Fibroblast of gingiva (primary cell): ENCODE measurements at regions not wholly inside any gene's neighbourhood (a gene's known extent, or its start where the extent isn't known, plus 50 kb on each side); places are given as distances from the start of the nearest gene placed in this dataset.

Source experiments
- DNase-seq: peaks from one replicate; pipeline ENCODE4 v3.0.0-alpha.2; 2011; ENCODE audit warnings: low read depth

- no peak for DNase-seq
Measured at GRCh38 chr2:23083966-23084365, 301.0 kb upstream of the KLHL29 start.

- no peak for DNase-seq
Measured at GRCh38 chr2:23091019-23091418, 294.0 kb upstream of the KLHL29 start.

GRCh38 chr2:23091900-23092299 lies 293.1 kb upstream of the KLHL29 start:
- DNase-seq = no peak

DNA sequence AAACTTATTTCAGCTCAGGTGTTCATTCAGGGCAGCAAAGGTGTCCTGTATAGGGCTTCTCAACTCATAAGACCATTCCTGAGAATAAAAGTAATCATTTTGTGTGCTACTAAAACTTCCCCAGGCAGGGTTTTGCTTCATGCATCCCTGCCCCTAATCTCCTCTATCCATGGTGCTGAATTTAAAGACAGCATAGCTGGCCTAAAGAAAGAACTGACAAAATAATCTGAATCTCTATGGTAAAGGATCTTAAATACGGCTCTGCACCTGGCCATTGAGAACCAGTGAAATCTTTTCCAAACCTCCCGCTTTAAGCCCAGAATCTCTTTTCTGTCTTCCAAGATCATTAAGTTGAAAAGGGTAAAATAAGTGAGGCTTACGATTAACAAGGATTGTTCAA lies 292.1 kb upstream of the KLHL29 start:
- no peak for DNase-seq

DNA sequence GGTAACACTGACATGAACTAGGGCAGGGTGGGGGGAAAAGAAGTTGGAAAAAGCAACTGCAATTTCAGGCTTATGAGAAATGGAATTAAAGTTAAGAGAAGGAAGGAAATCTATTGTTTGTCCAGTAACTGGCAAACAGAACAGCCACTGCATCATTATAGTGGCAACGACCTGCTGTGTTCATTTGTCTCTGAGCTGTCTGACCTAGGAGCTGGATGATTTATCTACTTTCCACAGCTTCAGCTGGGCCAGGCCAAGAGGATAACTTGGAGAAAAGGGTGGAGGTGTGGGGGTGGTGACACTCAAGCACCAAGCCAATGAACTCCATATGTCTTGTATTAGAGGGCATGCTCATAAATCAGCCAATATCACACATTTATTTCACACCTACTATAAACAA lies 291.5 kb upstream of the KLHL29 start:
- DNase-seq = no peak

DNA sequence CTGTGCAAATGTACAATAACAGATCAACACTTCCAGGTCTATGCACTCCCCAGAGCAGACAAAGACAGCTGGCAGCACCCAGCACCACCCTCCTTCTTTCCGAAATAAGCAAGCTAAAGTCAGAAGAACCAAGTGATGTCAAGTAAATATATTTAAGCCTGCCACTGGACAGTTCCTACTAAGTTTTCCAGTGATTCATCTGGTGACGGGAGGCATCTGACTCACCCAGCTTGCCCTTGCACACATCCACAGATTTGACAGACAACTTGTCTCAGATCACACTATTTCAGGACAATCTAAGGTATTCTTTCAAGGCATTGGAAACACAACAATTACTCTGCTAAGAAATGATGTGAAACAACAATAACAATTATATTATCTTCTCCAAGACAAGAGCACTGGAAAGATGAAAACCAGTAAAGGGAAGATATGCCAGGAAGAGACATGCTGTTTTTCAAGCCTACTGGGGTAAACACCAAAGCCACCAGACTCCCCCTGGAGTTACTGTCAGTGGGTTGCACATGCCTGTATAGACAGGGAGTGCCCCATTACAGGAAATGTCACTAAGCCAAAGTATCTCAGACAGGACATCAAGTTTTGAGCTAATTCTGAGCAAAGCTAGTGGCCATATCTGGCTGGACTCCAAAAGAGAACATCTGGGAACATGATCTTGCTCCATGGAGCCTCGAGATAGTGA lies 287.9 kb upstream of the KLHL29 start:
- no peak for DNase-seq

GRCh38 chr2:23100406-23100805 lies 284.6 kb upstream of the KLHL29 start:
- no peak for DNase-seq

GRCh38 chr2:23106242-23106785 lies 278.7 kb upstream of the KLHL29 start:
- DNase-seq = no peak

DNA sequence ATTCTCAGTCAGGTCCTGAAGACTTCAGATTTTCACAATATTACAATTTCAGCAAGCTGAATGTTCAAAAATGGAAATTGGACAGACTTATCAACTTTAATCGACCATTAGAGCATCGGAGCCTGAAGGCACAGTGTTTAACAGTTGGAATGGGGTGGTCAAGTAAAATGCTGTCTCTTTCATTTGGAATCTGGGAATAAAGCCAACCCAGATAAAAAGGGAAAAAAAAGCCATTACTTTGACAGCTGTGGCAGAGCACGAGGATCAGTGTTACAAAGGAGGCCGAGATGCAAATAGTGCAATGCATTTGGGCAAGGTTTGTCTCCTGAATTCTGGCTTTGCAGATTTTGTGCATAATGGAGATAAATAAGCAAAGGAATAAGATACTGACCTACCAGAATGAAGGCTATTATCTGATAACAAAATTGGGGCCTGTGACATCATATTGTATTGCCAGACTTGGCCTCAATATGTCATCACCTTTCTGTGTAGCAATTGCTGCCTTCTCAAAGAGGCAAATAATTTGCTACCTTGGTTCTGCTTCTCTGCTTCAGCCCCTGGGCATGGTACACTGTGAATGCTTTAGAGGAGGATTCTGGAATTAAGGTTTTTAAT lies 277.5 kb upstream of the KLHL29 start:
- no peak for DNase-seq

DNA sequence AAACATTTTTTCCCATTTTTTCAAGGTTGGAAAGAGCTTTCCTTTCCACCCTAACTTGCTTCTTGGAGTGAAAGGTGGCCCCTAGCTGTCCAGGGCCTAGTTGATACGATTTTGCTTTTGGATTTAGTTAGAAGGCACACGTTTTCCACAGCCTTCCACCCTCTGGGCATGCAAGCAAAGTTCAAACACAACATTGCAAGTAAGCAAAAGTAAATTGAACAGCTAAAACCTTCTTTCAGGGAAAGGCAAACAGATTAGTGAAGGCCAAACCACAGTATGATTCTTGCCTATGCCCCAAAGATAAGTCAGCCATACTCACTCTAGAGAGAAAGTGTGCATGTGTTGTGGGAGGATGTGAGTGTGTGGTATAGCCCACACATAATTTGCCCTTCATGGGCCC lies 273.7 kb upstream of the KLHL29 start:
- DNase-seq = no peak

- no peak for DNase-seq
Measured at GRCh38 chr2:23112517-23112916, 272.5 kb upstream of the KLHL29 start.

DNA sequence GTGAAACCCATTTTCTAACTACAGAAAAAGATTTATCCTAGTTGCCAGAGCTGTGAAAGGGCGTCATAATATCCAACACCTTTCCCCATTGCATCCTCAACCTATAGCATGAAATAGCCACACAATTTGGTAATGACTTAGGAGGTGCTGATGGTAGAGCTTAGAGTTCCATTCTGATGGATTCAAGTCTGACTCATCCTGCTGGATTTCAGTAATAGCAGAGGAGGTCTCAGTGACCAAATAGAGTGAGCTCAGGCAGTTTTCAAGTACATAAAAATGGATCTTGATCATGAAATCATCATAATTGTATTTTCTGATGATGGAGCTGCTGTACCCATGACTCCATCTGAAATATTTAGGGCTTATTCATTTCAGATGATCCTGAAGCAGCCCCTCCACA lies 270.7 kb upstream of the KLHL29 start:
- DNase-seq = no peak

DNA sequence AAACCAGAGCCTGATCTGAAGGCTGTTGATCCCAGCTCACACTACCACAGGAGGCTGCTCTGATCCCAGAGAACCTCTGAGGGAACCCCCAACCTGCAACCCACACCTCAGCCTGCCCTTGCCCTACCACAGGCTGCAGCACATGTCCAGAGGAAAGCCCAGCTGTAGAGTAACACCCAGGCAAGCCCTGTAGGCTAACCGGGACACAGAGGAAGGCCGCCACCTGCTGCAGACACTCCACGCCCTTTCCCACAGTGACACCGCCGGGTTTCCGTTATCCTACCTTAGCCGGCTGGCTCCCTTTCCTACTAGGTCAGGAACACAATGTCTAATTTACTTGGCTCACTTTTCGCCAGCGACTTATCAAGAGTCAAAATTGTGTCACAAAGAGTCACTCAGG lies 266.7 kb upstream of the KLHL29 start:
- no peak for DNase-seq

GRCh38 chr2:23118894-23119293 lies 266.1 kb upstream of the KLHL29 start:
- no peak for DNase-seq

GRCh38 chr2:23120161-23120560 lies 264.8 kb upstream of the KLHL29 start:
- DNase-seq = no peak

DNA sequence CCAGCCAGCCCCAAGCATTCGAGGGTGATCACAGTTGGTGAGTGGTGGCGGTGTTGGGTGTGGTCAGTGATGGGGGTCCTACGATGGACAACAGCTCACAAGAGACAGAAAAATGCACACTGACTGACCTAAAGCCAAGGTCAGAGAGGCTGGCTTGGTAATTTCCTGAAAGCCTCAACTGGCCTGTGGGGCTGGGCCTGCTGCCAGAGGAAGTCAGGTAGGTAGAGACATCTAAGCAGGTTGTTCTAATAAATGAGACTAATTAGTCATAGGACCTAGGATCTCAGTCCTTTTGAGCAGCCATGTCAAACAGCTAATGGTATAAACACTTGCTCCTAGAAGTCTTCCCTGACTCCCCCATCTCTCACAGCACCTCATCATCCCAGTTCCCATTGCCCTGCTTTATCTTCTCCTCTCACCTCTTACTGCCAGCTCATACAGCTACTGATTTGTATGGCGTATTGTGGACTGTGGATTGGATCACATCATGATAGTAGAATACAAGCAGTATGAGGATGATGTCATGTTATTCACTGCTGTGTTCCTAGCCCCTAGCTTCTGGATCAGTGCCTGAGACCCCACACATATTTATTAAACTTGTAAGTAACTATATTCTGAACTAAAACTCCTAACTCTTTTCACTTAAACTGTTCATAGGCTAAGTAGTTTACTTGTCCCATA lies 262.9 kb upstream of the KLHL29 start:
- DNase-seq = no peak

DNA sequence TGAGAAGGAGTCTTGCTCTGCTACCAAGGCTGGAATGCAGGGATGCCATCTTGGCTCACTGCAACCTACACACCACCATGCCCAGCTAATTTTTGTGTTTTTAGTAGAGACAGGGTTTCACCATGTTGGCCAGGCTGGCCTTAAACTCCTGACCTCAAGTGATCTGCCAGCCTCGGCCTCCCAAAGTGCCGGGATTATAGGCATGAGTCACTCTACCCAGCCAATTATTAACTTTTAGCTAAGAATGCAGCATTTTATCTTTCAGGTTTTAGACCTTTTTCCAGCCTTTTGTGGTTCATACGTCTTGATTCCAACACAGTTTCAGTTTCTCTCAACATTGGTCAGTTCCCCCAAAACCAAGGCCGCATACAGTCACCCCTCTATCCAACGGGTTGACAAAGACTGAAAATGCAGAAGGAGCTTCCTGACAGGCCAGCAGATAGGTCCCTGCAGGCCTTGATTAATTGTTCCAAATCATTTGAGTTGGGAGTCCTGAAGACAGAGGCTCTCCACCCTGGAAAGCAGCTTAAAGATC lies 262.2 kb upstream of the KLHL29 start:
- no peak for DNase-seq

DNA sequence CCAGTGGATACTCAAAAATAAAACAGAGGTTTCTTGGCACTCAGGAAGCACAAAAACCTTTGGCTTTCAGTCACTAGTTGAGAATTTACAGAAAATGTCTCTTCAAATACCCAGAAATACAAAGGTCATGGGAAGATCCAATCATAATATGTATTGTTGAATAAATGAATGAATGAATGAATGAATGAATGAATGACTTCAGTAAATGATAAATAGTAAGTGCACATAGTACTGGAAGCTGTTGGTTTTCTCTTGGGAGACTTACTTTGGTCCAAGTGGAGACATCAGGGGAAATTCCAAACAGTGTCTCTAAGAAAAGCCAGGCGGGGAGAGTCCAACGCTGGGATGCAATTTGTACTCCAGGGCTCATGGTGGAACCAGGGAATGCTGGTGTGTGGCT lies 261.3 kb upstream of the KLHL29 start:
- DNase-seq = no peak

DNA sequence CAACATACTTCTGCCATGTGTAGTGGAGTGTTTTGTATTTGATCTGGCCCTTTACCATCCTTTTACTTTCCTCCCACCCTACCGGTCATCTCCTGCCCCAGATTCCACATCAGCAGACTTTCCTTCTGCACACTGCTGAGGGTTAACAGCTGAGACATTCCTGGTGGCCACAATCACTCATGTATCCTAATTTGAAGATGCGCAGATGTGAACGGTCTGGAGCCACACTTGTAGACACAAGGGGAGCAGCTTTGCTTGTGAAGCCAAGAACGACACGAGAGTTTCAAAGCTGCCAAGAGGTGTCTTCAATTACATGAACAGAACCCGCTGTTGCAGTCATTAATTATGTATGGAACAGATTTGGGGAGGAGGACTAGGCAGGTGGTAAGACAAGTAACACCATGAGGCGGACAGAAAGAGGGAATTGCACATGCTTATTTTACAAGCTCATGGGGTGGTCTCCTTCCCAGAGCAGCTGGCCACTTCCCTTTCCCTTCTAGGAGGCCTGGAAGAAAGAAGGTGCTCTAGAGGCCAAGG lies 260.7 kb upstream of the KLHL29 start:
- DNase-seq = no peak

DNA sequence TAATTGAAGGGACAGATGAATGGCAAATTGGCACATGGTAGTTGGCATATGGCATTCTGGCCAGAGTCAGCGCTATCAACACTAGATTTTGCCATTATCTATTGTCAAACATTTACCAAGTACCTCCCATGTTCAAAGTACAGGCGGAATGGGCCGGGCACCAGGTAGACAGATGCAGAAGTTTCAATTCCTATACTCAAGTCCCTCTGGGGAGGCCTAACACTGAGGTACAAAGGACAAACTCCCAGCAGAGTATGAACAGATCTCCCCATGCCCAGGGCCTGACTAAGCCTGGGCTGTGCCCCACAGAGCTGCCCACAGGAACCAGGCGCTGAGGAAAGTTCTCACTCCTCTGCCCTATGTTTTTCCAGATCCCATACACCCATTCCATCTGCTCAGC lies 257.5 kb upstream of the KLHL29 start:
- no peak for DNase-seq

- no peak for DNase-seq
Measured at GRCh38 chr2:23128684-23129292, 256.2 kb upstream of the KLHL29 start.

GRCh38 chr2:23131066-23131575 lies 253.9 kb upstream of the KLHL29 start:
- DNase-seq = no peak
